ENCODE measurements at regions not wholly inside any gene's neighbourhood (a gene's known extent, or its start where the extent isn't known, plus 50 kb on each side); places are given as distances from the start of the nearest gene placed in this dataset.

DNA sequence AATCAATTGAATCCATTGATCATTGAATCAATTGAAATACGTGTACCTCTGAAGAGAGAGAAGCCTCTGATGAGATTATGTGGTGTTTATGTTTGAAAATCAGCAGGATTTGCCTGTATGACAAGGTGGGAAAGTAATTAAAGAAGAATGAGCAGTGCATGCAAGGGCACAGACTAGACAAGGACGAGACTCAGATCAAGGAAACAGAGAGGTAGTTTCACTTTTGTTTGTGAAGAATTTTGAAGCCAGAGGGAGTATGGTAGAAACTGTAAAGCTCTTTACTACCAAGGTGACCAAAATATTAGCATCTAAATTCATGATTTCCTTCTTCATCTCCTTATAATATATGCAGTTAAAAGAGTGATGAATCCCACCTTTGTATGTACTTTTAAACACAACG lies 1830.0 kb upstream of the IGFBP7 start:
- H4K20me1 ChIP-seq (replicated peaks; ENCODE audit: insufficient read depth): no peaks in the 10 kb centered on the region
- no peak overlapping the region for H3K4me3 ChIP-seq
- peak overlapping the region; percentile 10; the same call in 1 of the 2 replicates for H3K27ac Mint-ChIP-seq
- H3K79me2 ChIP-seq (replicated peaks; ENCODE audit: insufficient read depth): no peaks in the 10 kb centered on the region
- H3K36me3 ChIP-seq (ENCODE audit: insufficient read depth): no peaks in the 10 kb centered on the region
- H3K4me2 ChIP-seq: no peak overlapping the region
- no peaks in the 10 kb centered on the region for H3K27me3 ChIP-seq (ENCODE audit: insufficient read depth)
- TF ChIP-seq, protein P1, sequence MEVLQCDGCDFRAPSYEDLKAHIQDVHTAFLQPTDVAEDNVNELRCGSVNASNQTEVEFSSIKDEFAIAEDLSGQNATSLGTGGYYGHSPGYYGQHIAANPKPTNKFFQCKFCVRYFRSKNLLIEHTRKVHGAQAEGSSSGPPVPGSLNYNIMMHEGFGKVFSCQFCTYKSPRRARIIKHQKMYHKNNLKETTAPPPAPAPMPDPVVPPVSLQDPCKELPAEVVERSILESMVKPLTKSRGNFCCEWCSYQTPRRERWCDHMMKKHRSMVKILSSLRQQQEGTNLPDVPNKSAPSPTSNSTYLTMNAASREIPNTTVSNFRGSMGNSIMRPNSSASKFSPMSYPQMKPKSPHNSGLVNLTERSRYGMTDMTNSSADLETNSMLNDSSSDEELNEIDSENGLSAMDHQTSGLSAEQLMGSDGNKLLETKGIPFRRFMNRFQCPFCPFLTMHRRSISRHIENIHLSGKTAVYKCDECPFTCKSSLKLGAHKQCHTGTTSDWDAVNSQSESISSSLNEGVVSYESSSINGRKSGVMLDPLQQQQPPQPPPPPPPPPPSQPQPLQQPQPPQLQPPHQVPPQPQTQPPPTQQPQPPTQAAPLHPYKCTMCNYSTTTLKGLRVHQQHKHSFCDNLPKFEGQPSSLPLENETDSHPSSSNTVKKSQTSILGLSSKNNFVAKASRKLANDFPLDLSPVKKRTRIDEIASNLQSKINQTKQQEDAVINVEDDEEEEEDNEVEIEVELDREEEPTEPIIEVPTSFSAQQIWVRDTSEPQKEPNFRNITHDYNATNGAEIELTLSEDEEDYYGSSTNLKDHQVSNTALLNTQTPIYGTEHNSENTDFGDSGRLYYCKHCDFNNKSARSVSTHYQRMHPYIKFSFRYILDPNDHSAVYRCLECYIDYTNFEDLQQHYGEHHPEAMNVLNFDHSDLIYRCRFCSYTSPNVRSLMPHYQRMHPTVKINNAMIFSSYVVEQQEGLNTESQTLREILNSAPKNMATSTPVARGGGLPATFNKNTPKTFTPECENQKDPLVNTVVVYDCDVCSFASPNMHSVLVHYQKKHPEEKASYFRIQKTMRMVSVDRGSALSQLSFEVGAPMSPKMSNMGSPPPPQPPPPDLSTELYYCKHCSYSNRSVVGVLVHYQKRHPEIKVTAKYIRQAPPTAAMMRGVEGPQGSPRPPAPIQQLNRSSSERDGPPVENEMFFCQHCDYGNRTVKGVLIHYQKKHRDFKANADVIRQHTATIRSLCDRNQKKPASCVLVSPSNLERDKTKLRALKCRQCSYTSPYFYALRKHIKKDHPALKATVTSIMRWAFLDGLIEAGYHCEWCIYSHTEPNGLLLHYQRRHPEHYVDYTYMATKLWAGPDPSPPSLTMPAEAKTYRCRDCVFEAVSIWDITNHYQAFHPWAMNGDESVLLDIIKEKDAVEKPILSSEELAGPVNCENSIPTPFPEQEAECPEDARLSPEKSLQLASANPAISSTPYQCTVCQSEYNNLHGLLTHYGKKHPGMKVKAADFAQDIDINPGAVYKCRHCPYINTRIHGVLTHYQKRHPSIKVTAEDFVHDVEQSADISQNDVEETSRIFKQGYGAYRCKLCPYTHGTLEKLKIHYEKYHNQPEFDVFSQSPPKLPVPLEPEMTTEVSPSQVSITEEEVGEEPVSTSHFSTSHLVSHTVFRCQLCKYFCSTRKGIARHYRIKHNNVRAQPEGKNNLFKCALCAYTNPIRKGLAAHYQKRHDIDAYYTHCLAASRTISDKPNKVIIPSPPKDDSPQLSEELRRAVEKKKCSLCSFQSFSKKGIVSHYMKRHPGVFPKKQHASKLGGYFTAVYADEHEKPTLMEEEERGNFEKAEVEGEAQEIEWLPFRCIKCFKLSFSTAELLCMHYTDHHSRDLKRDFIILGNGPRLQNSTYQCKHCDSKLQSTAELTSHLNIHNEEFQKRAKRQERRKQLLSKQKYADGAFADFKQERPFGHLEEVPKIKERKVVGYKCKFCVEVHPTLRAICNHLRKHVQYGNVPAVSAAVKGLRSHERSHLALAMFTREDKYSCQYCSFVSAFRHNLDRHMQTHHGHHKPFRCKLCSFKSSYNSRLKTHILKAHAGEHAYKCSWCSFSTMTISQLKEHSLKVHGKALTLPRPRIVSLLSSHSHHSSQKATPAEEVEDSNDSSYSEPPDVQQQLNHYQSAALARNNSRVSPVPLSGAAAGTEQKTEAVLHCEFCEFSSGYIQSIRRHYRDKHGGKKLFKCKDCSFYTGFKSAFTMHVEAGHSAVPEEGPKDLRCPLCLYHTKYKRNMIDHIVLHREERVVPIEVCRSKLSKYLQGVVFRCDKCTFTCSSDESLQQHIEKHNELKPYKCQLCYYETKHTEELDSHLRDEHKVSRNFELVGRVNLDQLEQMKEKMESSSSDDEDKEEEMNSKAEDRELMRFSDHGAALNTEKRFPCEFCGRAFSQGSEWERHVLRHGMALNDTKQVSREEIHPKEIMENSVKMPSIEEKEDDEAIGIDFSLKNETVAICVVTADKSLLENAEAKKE (CRISPR knock-in tag; IDR thresholded peaks at IDR 0.05): no peak
- TF ChIP-seq NANOG (IDR thresholded peaks at IDR 0.05; ENCODE audit: borderline replicate concordance): no peak
- TF ChIP-seq JUNB (IDR thresholded peaks at IDR 0.05; ENCODE audit: unreplicated experiment): no peak
- TF ChIP-seq ZNF331 (CRISPR knock-in tag; IDR thresholded peaks at IDR 0.05; ENCODE audit: low read depth): no peak
- TF ChIP-seq EZH2 (IDR thresholded peaks at IDR 0.05; ENCODE audit: low read depth, unreplicated experiment): no peak
- TF ChIP-seq, protein P2, sequence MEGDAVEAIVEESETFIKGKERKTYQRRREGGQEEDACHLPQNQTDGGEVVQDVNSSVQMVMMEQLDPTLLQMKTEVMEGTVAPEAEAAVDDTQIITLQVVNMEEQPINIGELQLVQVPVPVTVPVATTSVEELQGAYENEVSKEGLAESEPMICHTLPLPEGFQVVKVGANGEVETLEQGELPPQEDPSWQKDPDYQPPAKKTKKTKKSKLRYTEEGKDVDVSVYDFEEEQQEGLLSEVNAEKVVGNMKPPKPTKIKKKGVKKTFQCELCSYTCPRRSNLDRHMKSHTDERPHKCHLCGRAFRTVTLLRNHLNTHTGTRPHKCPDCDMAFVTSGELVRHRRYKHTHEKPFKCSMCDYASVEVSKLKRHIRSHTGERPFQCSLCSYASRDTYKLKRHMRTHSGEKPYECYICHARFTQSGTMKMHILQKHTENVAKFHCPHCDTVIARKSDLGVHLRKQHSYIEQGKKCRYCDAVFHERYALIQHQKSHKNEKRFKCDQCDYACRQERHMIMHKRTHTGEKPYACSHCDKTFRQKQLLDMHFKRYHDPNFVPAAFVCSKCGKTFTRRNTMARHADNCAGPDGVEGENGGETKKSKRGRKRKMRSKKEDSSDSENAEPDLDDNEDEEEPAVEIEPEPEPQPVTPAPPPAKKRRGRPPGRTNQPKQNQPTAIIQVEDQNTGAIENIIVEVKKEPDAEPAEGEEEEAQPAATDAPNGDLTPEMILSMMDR (conservative IDR thresholded peaks at IDR 0.05; ENCODE audit: low read depth in 2 of 2): no peak
- TF ChIP-seq POLR2AphosphoS5 (IDR thresholded peaks at IDR 0.05; ENCODE audit: low read depth): no peak
- TF ChIP-seq, protein P3, sequence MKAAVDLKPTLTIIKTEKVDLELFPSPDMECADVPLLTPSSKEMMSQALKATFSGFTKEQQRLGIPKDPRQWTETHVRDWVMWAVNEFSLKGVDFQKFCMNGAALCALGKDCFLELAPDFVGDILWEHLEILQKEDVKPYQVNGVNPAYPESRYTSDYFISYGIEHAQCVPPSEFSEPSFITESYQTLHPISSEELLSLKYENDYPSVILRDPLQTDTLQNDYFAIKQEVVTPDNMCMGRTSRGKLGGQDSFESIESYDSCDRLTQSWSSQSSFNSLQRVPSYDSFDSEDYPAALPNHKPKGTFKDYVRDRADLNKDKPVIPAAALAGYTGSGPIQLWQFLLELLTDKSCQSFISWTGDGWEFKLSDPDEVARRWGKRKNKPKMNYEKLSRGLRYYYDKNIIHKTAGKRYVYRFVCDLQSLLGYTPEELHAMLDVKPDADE (IDR thresholded peaks at IDR 0.05): no peak
- no peak for TF ChIP-seq ZNF114 (CRISPR knock-in tag; IDR thresholded peaks at IDR 0.05)
- TF ChIP-seq EZH2phosphoT487 (IDR thresholded peaks at IDR 0.05; ENCODE audit: unreplicated experiment): no peak
- TF ChIP-seq, protein P4, sequence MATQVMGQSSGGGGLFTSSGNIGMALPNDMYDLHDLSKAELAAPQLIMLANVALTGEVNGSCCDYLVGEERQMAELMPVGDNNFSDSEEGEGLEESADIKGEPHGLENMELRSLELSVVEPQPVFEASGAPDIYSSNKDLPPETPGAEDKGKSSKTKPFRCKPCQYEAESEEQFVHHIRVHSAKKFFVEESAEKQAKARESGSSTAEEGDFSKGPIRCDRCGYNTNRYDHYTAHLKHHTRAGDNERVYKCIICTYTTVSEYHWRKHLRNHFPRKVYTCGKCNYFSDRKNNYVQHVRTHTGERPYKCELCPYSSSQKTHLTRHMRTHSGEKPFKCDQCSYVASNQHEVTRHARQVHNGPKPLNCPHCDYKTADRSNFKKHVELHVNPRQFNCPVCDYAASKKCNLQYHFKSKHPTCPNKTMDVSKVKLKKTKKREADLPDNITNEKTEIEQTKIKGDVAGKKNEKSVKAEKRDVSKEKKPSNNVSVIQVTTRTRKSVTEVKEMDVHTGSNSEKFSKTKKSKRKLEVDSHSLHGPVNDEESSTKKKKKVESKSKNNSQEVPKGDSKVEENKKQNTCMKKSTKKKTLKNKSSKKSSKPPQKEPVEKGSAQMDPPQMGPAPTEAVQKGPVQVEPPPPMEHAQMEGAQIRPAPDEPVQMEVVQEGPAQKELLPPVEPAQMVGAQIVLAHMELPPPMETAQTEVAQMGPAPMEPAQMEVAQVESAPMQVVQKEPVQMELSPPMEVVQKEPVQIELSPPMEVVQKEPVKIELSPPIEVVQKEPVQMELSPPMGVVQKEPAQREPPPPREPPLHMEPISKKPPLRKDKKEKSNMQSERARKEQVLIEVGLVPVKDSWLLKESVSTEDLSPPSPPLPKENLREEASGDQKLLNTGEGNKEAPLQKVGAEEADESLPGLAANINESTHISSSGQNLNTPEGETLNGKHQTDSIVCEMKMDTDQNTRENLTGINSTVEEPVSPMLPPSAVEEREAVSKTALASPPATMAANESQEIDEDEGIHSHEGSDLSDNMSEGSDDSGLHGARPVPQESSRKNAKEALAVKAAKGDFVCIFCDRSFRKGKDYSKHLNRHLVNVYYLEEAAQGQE (IDR thresholded peaks at IDR 0.05; ENCODE audit: unreplicated experiment): no peak
- TF ChIP-seq CREB1 (CRISPR knock-in tag; IDR thresholded peaks at IDR 0.05; ENCODE audit: low read depth): no peak
- TF ChIP-seq STAT1 (IDR thresholded peaks at IDR 0.05; ENCODE audit: unreplicated experiment): no peak
- ATAC-seq (no peak), DNase-seq (ENCODE audit: low spot score) (no peak)
- H3K4me1 ChIP-seq (ENCODE audit: insufficient read depth): peaks cover 5% of the 10 kb centered on the region; the same call in 1 of the 2 replicates
- no peaks in the 10 kb centered on the region for H3K9me3 Mint-ChIP-seq
- H3K36me3 Mint-ChIP-seq (ENCODE audit: low read depth): no peaks in the 10 kb centered on the region
- no peak overlapping the region for H2AFZ ChIP-seq
- no peaks in the 10 kb centered on the region for H3F3A ChIP-seq (replicated peaks; ENCODE audit: low read depth)
- H3K27ac ChIP-seq (ENCODE audit: low read depth): no peak overlapping the region
- no peaks in the 10 kb centered on the region for H3K9me2 ChIP-seq (ENCODE audit: insufficient read depth)
- no peaks in the 10 kb centered on the region for H3K27me3 Mint-ChIP-seq (ENCODE audit: insufficient read depth, low read depth, poor library complexity)
- H3K4me3 Mint-ChIP-seq: no peak overlapping the region
- H3K4me1 Mint-ChIP-seq: peaks cover 9% of the 10 kb centered on the region; the same call in 2 of the 3 replicates
